ENCODE measurements at regions not wholly inside any gene's neighbourhood (a gene's known extent, or its start where the extent isn't known, plus 50 kb on each side); places are given as distances from the start of the nearest gene placed in this dataset.
"Not testable (repeated sequence)": the region's sequence is repeated elsewhere in the genome, so short reads cannot be mapped to it uniquely, and the experiment has no call there.

GRCh38 chr7:155939350-155939749 lies 127.1 kb upstream of the SHH start:
- Histone ChIP-seq H3K9me3 (no peaks in the 10 kb centered on the region), H3K4me1 (no peaks in the 10 kb centered on the region), H3K27me3 (no peaks in the 10 kb centered on the region; the same call in 1 of the 2 replicates), H3K4me3 (ENCODE audit: low read depth, low read length) (no peak overlapping the region), H3K36me3 (no peaks in the 10 kb centered on the region)
- no peak for TF ChIP-seq CTCF (IDR thresholded peaks at IDR 0.05; ENCODE audit: low read depth, low read length)
- DNase-seq, result no peak

- no peaks in the 10 kb centered on the region for H3K4me1 ChIP-seq
- no peaks in the 10 kb centered on the region for H3K9me3 ChIP-seq
- TF ChIP-seq CTCF (IDR thresholded peaks at IDR 0.05; ENCODE audit: low read depth, low read length), result no peak
- no peak for DNase-seq
- H3K36me3 ChIP-seq, result no peaks in the 10 kb centered on the region
- H3K4me3 ChIP-seq (ENCODE audit: low read depth, low read length), result no peak overlapping the region
- no peaks in the 10 kb centered on the region; the same call in 1 of the 2 replicates for H3K27me3 ChIP-seq
These were observed 125.9 kb upstream of the SHH start for GRCh38 chr7:155938129-155938528.

GRCh38 chr7:155935726-155936125 lies 123.5 kb upstream of the SHH start:
- DNase-seq, result no peak
- Histone ChIP-seq H3K4me3 (ENCODE audit: low read depth, low read length) (no peak overlapping the region), H3K9me3 (no peaks in the 10 kb centered on the region), H3K27me3 (peaks cover 7% of the 10 kb centered on the region; the same call in 1 of the 2 replicates), H3K36me3 (no peaks in the 10 kb centered on the region), H3K4me1 (no peaks in the 10 kb centered on the region)
- no peak for TF ChIP-seq CTCF (IDR thresholded peaks at IDR 0.05; ENCODE audit: low read depth, low read length)

- Histone ChIP-seq H3K4me3 (ENCODE audit: low read depth, low read length) (no peak overlapping the region), H3K4me1 (no peaks in the 10 kb centered on the region), H3K9me3 (no peaks in the 10 kb centered on the region), H3K27me3 (peaks cover 11% of the 10 kb centered on the region; the same call in 1 of the 2 replicates), H3K36me3 (no peaks in the 10 kb centered on the region)
- no peak for DNase-seq
- TF ChIP-seq CTCF (IDR thresholded peaks at IDR 0.05; ENCODE audit: low read depth, low read length), result no peak
These were observed 122.8 kb upstream of the SHH start for GRCh38 chr7:155935005-155935557.

GRCh38 chr7:155932324-155932723 lies 120.1 kb upstream of the SHH start:
- not testable (repeated sequence) for H3K4me3 ChIP-seq (ENCODE audit: low read depth, low read length); DNase-seq; H3K36me3 ChIP-seq; H3K9me3 ChIP-seq; H3K4me1 ChIP-seq
- peaks cover 14% of the 10 kb centered on the region for H3K27me3 ChIP-seq

- no peak for DNase-seq
- TF ChIP-seq CTCF (IDR thresholded peaks at IDR 0.05; ENCODE audit: low read depth, low read length), result no peak
These were observed 119.3 kb upstream of the SHH start for GRCh38 chr7:155931396-155932085.

More at GRCh38 chr7:155931396-155932085, 119.3 kb upstream of the SHH start:
- H3K27me3 ChIP-seq, result peaks cover 14% of the 10 kb centered on the region
- H3K36me3 ChIP-seq, result no peaks in the 10 kb centered on the region
- no peaks in the 10 kb centered on the region for H3K4me1 ChIP-seq
- H3K4me3 ChIP-seq (ENCODE audit: low read depth, low read length), result no peak overlapping the region
- no peaks in the 10 kb centered on the region for H3K9me3 ChIP-seq
